ENCODE measurements at regions not wholly inside any gene's neighbourhood (a gene's known extent, or its start where the extent isn't known, plus 50 kb on each side); places are given as distances from the start of the nearest gene placed in this dataset.

- TF ChIP-seq CTCF (IDR thresholded peaks at IDR 0.05; ENCODE audit: insufficient read depth, low read length), result no peak
- TF ChIP-seq POLR2AphosphoS5 (IDR thresholded peaks at IDR 0.05; ENCODE audit: low read depth), result no peak
- TF ChIP-seq REST (IDR thresholded peaks at IDR 0.05; ENCODE audit: insufficient replicate concordance, low read depth), result no peak
- TF ChIP-seq SPI1 (IDR thresholded peaks at IDR 0.05; ENCODE audit: borderline replicate concordance, low read depth), result no peak
- no peak for TF ChIP-seq GABPA (IDR thresholded peaks at IDR 0.05; ENCODE audit: low read depth)
Observed at GRCh38 chr2:13230221-13230620, 513.5 kb downstream of the TRIB2 start.
